ENCODE measurements at regions not wholly inside any gene's neighbourhood (a gene's known extent, or its start where the extent isn't known, plus 50 kb on each side); places are given as distances from the start of the nearest gene placed in this dataset.

DNA sequence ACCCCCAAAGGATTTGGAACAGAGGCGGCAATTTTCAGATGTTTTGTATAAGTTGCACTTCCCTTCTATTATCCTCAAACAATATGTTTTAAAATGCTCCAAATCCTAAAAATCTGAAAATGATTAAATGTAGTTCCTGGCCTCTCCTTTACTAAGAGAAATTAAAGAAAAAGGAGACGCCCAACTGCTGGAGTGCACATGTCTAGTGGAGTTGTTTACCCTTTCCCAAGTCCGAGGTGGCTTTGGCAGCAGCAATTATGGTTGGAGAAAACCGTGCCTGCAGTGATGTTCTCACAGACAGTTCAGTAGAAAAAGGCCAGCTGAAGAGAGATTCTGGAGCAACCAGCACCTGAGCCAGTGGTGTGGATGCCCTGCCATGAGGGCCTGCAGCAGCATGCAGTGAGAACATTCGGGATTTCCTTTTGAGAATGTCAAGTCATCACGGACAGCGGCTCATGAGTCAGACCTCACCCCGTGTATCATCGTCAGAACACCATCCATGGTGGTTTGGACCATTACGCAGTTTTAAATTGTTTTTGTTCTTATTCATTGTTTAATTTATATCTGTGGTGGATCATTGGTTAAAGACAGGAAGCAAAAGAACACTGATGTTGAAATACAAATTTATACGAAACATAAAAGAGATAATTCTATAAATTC, 179.0 kb upstream of the KRR1 start:
- no peak for TF ChIP-seq POLR2AphosphoS5 (IDR thresholded peaks at IDR 0.05)
- no peak for TF ChIP-seq CTCF (IDR thresholded peaks at IDR 0.05)
- no peak for TF ChIP-seq POLR2A (IDR thresholded peaks at IDR 0.05)

Data from breast epithelium (tissue), 3 donors.